Heart left ventricle (tissue), 13 donors: ENCODE measurements at regions not wholly inside any gene's neighbourhood (a gene's known extent, or its start where the extent isn't known, plus 50 kb on each side); places are given as distances from the start of the nearest gene placed in this dataset.

ENCODE experiments used
- CTCF ChIP-seq, 12 donors: fragments of 200-600 bp; sonication (generic) in 4 of 12; IDR thresholded peaks; one replicate each; pipeline versions ENCODE4 v1.5.0 to v1.8.0; 2018 to 2022; ENCODE audit warnings: antibody characterized with exemption in 12 of 12, mild to moderate bottlenecking in 5 of 12
- POLR2A ChIP-seq, 2 donors: fragments of 450-650 bp; IDR thresholded peaks; one replicate each; pipeline ENCODE4 v1.6.1; 2017; ENCODE audit warnings: antibody characterized with exemption in 2 of 2, mild to moderate bottlenecking in 2 of 2, moderate library complexity in 2 of 2
- donor health status: ischemic (EF 13 %, LVEDD 7.1; RV severe dilation, severe dysfunction).
- donor health status: DM: no; HTN: yes; CAD: no.
- donor health status: DM: no; HTN: no; CAD: no.
- donor health status: ischemic (EF 25% LVEDD 6.9; RV normal size, moderate dysfunction).
- donor health status: ischemic (EF 25% LVEDD 5.7; RV mildly dilated, moderate dysfunction).
- donor health status: ischemic (EF 35%, LVEDD 5.7; RV mildly dilated, moderate dysfunction).
- donor health status: nonischemic (EF 11% LVEDD 7.7; RV severe dilation, severe dysfunction).
- donor health status: DM: yes; HTN: yes; CAD: no.
- donor health status: PGD.
- donor health status: ischemic (EF 29% LVEDD 5.4; RV normal size, mild dysfunction).
- donor health status: nonischemic (EF 23%, LVEDD 6.1; RV moderate dilation, normal function).

- TF ChIP-seq CTCF (IDR thresholded peaks at IDR 0.05) (no peak), POLR2A (IDR thresholded peaks at IDR 0.05) (no peak)
Measured at GRCh38 chr5:21686706-21687105, 1166.4 kb downstream of the CDH12 start.
